Right lobe of liver (tissue), 6 donors: ENCODE measurements at regions not wholly inside any gene's neighbourhood (a gene's known extent, or its start where the extent isn't known, plus 50 kb on each side); places are given as distances from the start of the nearest gene placed in this dataset.
A peak's percentile ranks its signal among the peaks of the same experiment; 100 is the strongest.
"Not testable (repeated sequence)": the region's sequence is repeated elsewhere in the genome, so short reads cannot be mapped to it uniquely, and the experiment has no call there.

ENCODE experiments used
- ATAC-seq, 4 donors: fragments of 200-7000 bp; cut with Tn5 transposase; one replicate each; pipeline ENCODE4 v1.9.1; 2020; ENCODE audit warnings: mild to moderate bottlenecking in 4 of 4, moderate library complexity in 4 of 4
- DNase-seq, 3 donors: peaks; one replicate each; pipeline ENCODE4 v3.0.0-alpha.2; 2020
- H3K27ac ChIP-seq, 3 donors: fragments of 200-600 bp; one replicate each; pipeline ENCODE4 v1.8.0; 2022
- H3K27me3 ChIP-seq, 2 donors: fragments of 200-600 bp; one replicate each; pipeline ENCODE4 v1.8.0; 2022
- H3K36me3 ChIP-seq, 4 donors: fragments of 200-600 bp; sonication (generic) in 1 of 4; one replicate each; pipeline versions ENCODE4 v1.5.1 to v1.8.0; 2017 to 2022; ENCODE audit warnings: control low read depth in 1 of 4
- H3K4me1 ChIP-seq, 4 donors: fragments of 200-600 bp; sonication (generic) in 1 of 4; one replicate each; pipeline versions ENCODE4 v1.5.1 to v1.8.0; 2017 to 2022; ENCODE audit warnings: control low read depth in 1 of 4
- H3K4me3 ChIP-seq, 3 donors: fragments of 200-600 bp; one replicate each; pipeline ENCODE4 v1.8.0; 2022
- H3K9me3 ChIP-seq, 4 donors: fragments of 200-600 bp; sonication (generic) in 1 of 4; one replicate each; pipeline versions ENCODE4 v1.5.1 to v1.8.0; 2017 to 2022; ENCODE audit warnings: control low read depth in 1 of 4
- CTCF ChIP-seq, 4 donors: fragments of 200-600 bp in 3 of 4; fragments of 450-650 bp in 1 of 4; IDR thresholded peaks; one replicate each; pipeline versions ENCODE4 v1.5.1 to v1.8.0; 2016 to 2022; ENCODE audit warnings: antibody characterized with exemption in 4 of 4, mild to moderate bottlenecking in 2 of 4
- POLR2A ChIP-seq: fragments of 450-650 bp; IDR thresholded peaks from one replicate; pipeline ENCODE4 v1.6.1; 2017; ENCODE audit warnings: antibody characterized with exemption, mild to moderate bottlenecking
- WGBS: methylation state at CpG from one replicate; pipeline ENCODE4 v1.1.6; 2018; ENCODE audit warnings: low coverage, low lambda C conversion rate; ENCODE audit not compliant: insufficient coverage; ENCODE audit errors: missing lambda C conversion rate; 5-methylcytosine and 5-hydroxymethylcytosine counted together
- intact Hi-C, 2 donors: fragments of 100-400 bp; cut with DNase I; formaldehyde crosslinking; loops; one replicate each; pipeline versions ENCODE4 v1.11.2 to v1.14.1; 2022
- donor health status: DM: no; HTN: yes; CAD: no.
- donor health status: DM: no; HTN: no; CAD: no.
- donor health status: DM: no; HTN: no; CAD: no.
- donor health status: DM: no; HTN: yes; CAD: no.
- donor health status: DM: no; HTN: yes; CAD: no.

- no peaks in the 10 kb centered on the region for H3K9me3 ChIP-seq
- no peaks in the 10 kb centered on the region for H3K36me3 ChIP-seq
- no peaks in the 10 kb centered on the region for H3K27me3 ChIP-seq
- no peak overlapping the region for H3K27ac ChIP-seq
- ATAC-seq (no peak), DNase-seq (peak in 1 of 3 donors; percentile 21)
- H3K4me1 ChIP-seq: no peaks in the 10 kb centered on the region
- WGBS: no CpG with 5 or more reads among the region's 6 CpGs
- no peak overlapping the region for H3K4me3 ChIP-seq
- TF ChIP-seq POLR2A (no peak), CTCF (IDR thresholded peaks at IDR 0.05) (no peak)
- intact Hi-C loops: no loop called here
These were observed 192.6 kb upstream of the HDAC4 start for GRCh38 chr2:239593455-239593854.

- H3K9me3 ChIP-seq, ATAC-seq, intact Hi-C loops, H3K27ac ChIP-seq, H3K4me3 ChIP-seq, H3K27me3 ChIP-seq, H3K4me1 ChIP-seq, H3K36me3 ChIP-seq: not testable (repeated sequence)
- 100% methylated on average over 3 of the region's 16 CpGs for WGBS
- peak in 1 of 3 donors; percentile 28 for DNase-seq
These were observed 191.9 kb upstream of the HDAC4 start for GRCh38 chr2:239592629-239593290.

- peak; percentile 10 to 31 (median 23) for DNase-seq
- no peaks in the 10 kb centered on the region for H3K4me1 ChIP-seq
- ATAC-seq: no peak
- intact Hi-C loops: no loop called here
- 81% methylated on average over 14 of the region's 21 CpGs for WGBS
- H3K27ac ChIP-seq: no peak overlapping the region
- no peaks in the 10 kb centered on the region for H3K27me3 ChIP-seq
- H3K9me3 ChIP-seq: no peaks in the 10 kb centered on the region
- no peak for TF ChIP-seq CTCF (IDR thresholded peaks at IDR 0.05)
- no peak for TF ChIP-seq POLR2A
- H3K36me3 ChIP-seq: no peaks in the 10 kb centered on the region
- H3K4me3 ChIP-seq: no peak overlapping the region
These were observed 190.4 kb upstream of the HDAC4 start for GRCh38 chr2:239590995-239591915.

GRCh38 chr2:239590276-239590675 is 189.5 kb upstream of the HDAC4 start:
- no peaks in the 10 kb centered on the region for H3K9me3 ChIP-seq
- ATAC-seq: no peak
- intact Hi-C loops: no loop called here
- H3K4me1 ChIP-seq: no peaks in the 10 kb centered on the region
- TF ChIP-seq POLR2A (no peak), CTCF (IDR thresholded peaks at IDR 0.05) (no peak)
- WGBS: no CpG with 5 or more reads among the region's 5 CpGs
- peak in 1 of 3 donors; percentile 5 for DNase-seq
- no peaks in the 10 kb centered on the region for H3K36me3 ChIP-seq
- no peak overlapping the region for H3K27ac ChIP-seq
- no peak overlapping the region for H3K4me3 ChIP-seq
- H3K27me3 ChIP-seq: no peaks in the 10 kb centered on the region

GRCh38 chr2:239589833-239590232 is 189.0 kb upstream of the HDAC4 start:
- Histone ChIP-seq H3K36me3 (no peaks in the 10 kb centered on the region), H3K27ac (no peak overlapping the region), H3K4me1 (no peaks in the 10 kb centered on the region), H3K27me3 (no peaks in the 10 kb centered on the region), H3K4me3 (no peak overlapping the region), H3K9me3 (no peaks in the 10 kb centered on the region)
- TF ChIP-seq CTCF (IDR thresholded peaks at IDR 0.05) (no peak), POLR2A (no peak)
- 85% methylated on average over 4 of the region's 10 CpGs for WGBS
- intact Hi-C loops: no loop called here
- DNase-seq: peak in 2 of 3 donors; percentile 5 to 24
- no peak for ATAC-seq
